NT2/D1 (cell line): ENCODE measurements at regions not wholly inside any gene's neighbourhood (a gene's known extent, or its start where the extent isn't known, plus 50 kb on each side); places are given as distances from the start of the nearest gene placed in this dataset.

Source experiments
- SUZ12 ChIP-seq: IDR thresholded peaks from 2 replicates; pipeline ENCODE4 v1.6.1; 2011; ENCODE audit not compliant: insufficient read length, insufficient read depth; ENCODE audit errors: extremely low read depth
- YY1 ChIP-seq: IDR thresholded peaks from 2 replicates; pipeline ENCODE4 v1.6.1; 2011; ENCODE audit not compliant: insufficient read length, insufficient read depth
- ZNF274 ChIP-seq: IDR thresholded peaks from 2 replicates; pipeline ENCODE4 v1.6.1; 2011; ENCODE audit warnings: mild to moderate bottlenecking, low read depth, low read length

DNA sequence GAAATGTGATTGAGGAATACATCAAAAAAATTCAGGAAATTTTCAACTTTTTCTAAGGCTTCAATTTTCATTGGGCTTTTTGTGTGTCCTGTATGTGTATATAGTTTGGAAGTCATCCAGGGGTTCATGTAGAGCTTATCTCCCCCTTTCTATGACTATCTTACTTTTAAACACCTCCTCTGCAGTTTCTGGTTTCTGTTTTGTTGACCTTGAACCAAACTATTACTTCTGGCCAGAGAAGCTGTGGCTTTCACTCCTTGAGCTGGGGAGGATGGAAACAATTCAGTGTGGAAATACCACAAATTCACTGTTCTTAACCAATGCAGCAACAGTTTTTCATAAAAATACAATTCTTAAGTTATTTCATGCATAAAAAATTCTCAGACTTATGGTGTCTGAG is 613.2 kb upstream of the SEL1L start:
- TF ChIP-seq SUZ12: no peak
- TF ChIP-seq ZNF274: no peak
- TF ChIP-seq YY1: no peak
